SK-N-SH (cell line): ENCODE measurements at regions not wholly inside any gene's neighbourhood (a gene's known extent, or its start where the extent isn't known, plus 50 kb on each side); places are given as distances from the start of the nearest gene placed in this dataset.

ENCODE experiments used
- CTCF ChIA-PET: fragments of 300-600, 350-600 bp; formaldehyde crosslinking; extraction: SDS; loops from one replicate; lab custom pipeline; 2021; lab: Yijun Ruan, JAX
- POLR2A ChIA-PET: fragments of 350-600 bp; sonication (Branson Sonifier 250); formaldehyde crosslinking; extraction: SDS; loops from one replicate; lab custom pipeline; 2020; ENCODE audit warnings: antibody characterized with exemption, inconsistent platforms; lab: Yijun Ruan, JAX
- DNase-seq: peaks from one replicate; pipeline ENCODE4 v3.0.0; 2012
- H2AFZ ChIP-seq: fragments of 200-600 bp; sonication (generic); 2 replicates; pipeline ENCODE4 v1.8.1; 2016; ENCODE audit warnings: antibody characterized with exemption, mild to moderate bottlenecking, low read depth
- H3F3A ChIP-seq: fragments of 200-600 bp; sonication (generic); replicated peaks from 2 replicates; pipeline ENCODE3; 2016; ENCODE audit warnings: antibody characterized with exemption, mild to moderate bottlenecking; ENCODE audit not compliant: insufficient read depth
- H3K27ac ChIP-seq, 2 experiments: fragments of 200-500 bp in 1 of 2; fragments of 200-600 bp in 1 of 2; sonication (Bioruptor generic) in 1 of 2; sonication (generic), shearing (Covaris generic) in 1 of 2; 2 replicates each; pipeline versions ENCODE4 v1.5.1 to v1.6.1; 2014 to 2016; ENCODE audit warnings: low read depth in 2 of 2, inconsistent platforms in 1 of 2, low read length in 1 of 2, mild to moderate bottlenecking in 1 of 2, mixed read lengths in 1 of 2
- H3K27me3 ChIP-seq: fragments of 200-600 bp; sonication (generic), shearing (Covaris generic); 2 replicates; pipeline ENCODE4 v1.6.1; 2016; ENCODE audit warnings: mixed run types; ENCODE audit not compliant: insufficient read depth
- H3K36me3 ChIP-seq, 2 experiments: fragments of 200-500 bp in 1 of 2; fragments of 200-600 bp in 1 of 2; sonication (Bioruptor generic) in 1 of 2; sonication (generic) in 1 of 2; replicated peaks in 1 of 2; 2 replicates each; pipeline versions ENCODE3 to v1.5.1; 2014 to 2016; ENCODE audit warnings: low read length in 1 of 2, mild to moderate bottlenecking in 1 of 2; ENCODE audit not compliant: insufficient read depth in 2 of 2, control insufficient read depth in 1 of 2
- H3K4me1 ChIP-seq, 2 experiments: fragments of 200-500 bp in 1 of 2; fragments of 200-600 bp in 1 of 2; sonication (Bioruptor generic) in 1 of 2; sonication (generic), shearing (Covaris generic) in 1 of 2; 2 replicates each; pipeline versions ENCODE4 v1.5.1 to v1.6.1; 2014 to 2016; ENCODE audit warnings: low read depth in 1 of 2, low read length in 1 of 2, mixed run types in 1 of 2; ENCODE audit not compliant: insufficient read depth in 2 of 2, control insufficient read depth in 1 of 2
- H3K4me2 ChIP-seq: fragments of 200-600 bp; sonication (generic), shearing (Covaris generic); 2 replicates; pipeline ENCODE4 v1.6.1; 2017; ENCODE audit warnings: mixed run types
- H3K4me3 ChIP-seq, 2 experiments: fragments of 200-500 bp in 1 of 2; fragments of 200-600 bp in 1 of 2; sonication (Bioruptor generic) in 1 of 2; sonication (generic), shearing (Covaris generic) in 1 of 2; 2 replicates each; pipeline versions ENCODE4 v1.5.1 to v1.8.1; 2014 to 2016; ENCODE audit warnings: low read depth in 2 of 2, inconsistent platforms in 1 of 2, low read length in 1 of 2, mild to moderate bottlenecking in 1 of 2, mixed read lengths in 1 of 2, moderate library complexity in 1 of 2
- H3K79me2 ChIP-seq: fragments of 200-600 bp; sonication (generic); 2 replicates; pipeline ENCODE4 v1.8.1; 2017; ENCODE audit warnings: mild to moderate bottlenecking; ENCODE audit not compliant: insufficient read depth
- H3K9ac ChIP-seq: fragments of 200-600 bp; sonication (generic); 2 replicates; pipeline ENCODE4 v1.6.1; 2017; ENCODE audit warnings: mixed run types
- H3K9me2 ChIP-seq: fragments of 200-600 bp; sonication (generic); 2 replicates; pipeline ENCODE4 v1.6.1; 2017; ENCODE audit warnings: mixed run types
- H3K9me3 ChIP-seq: fragments of 200-600 bp; sonication (generic); 2 replicates; pipeline ENCODE4 v1.6.1; 2017; ENCODE audit warnings: mixed run types, mild to moderate bottlenecking, moderate library complexity
- H4K20me1 ChIP-seq: fragments of 200-600 bp; sonication (generic); 2 replicates; pipeline ENCODE4 v1.6.1; 2017; ENCODE audit warnings: mild to moderate bottlenecking, mixed run types; ENCODE audit not compliant: insufficient read depth
- CHD2 ChIP-seq: fragments of 150-350 bp; IDR thresholded peaks from 2 replicates; pipeline ENCODE4 v1.6.1; 2018; ENCODE audit warnings: low read length; ENCODE audit not compliant: partially characterized antibody
- EP300 ChIP-seq, 2 experiments: IDR thresholded peaks; 2 replicates each; pipeline versions ENCODE4 v1.4.0 to v1.6.1; 2012; ENCODE audit warnings: borderline replicate concordance in 1 of 2, low read depth in 1 of 2, low read length in 1 of 2
- EZH2phosphoT487 ChIP-seq: fragments of 200-600 bp; sonication (generic); IDR thresholded peaks from 2 replicates; pipeline ENCODE4 v1.6.1; 2017; ENCODE audit warnings: low read depth, mixed run types, mild to moderate bottlenecking, antibody characterized with exemption, moderate library complexity, borderline replicate concordance
- FOSL2 ChIP-seq: IDR thresholded peaks from 2 replicates; pipeline ENCODE4 v1.4.0; 2012; ENCODE audit warnings: low read depth, mild to moderate bottlenecking, moderate library complexity, borderline replicate concordance
- FOXJ3 ChIP-seq: sonication (generic); formaldehyde crosslinking; IDR thresholded peaks from 2 replicates; pipeline ENCODE4 v1.5.1; 2020; ENCODE audit warnings: mild to moderate bottlenecking, missing genetic modification reagents
- FOXM1 ChIP-seq: IDR thresholded peaks from 2 replicates; pipeline ENCODE4 v1.4.0; 2012; ENCODE audit warnings: low read depth, mild to moderate bottlenecking
- MXI1 ChIP-seq: IDR thresholded peaks from 2 replicates; pipeline ENCODE4 v1.6.1; 2012; ENCODE audit warnings: mild to moderate bottlenecking, low read depth, low read length, improper control_type of control experiment
- NFIC ChIP-seq: IDR thresholded peaks from 2 replicates; pipeline ENCODE4 v1.4.0; 2012; ENCODE audit warnings: borderline replicate concordance
- NRF1 ChIP-seq: IDR thresholded peaks from 2 replicates; pipeline ENCODE4 v1.6.1; 2012; ENCODE audit warnings: low read depth, mild to moderate bottlenecking, low read length
- RAD21 ChIP-seq: IDR thresholded peaks from 2 replicates; pipeline ENCODE4 v1.6.1; 2012; ENCODE audit warnings: mild to moderate bottlenecking, low read length
- RFX5 ChIP-seq: IDR thresholded peaks from 2 replicates; pipeline ENCODE4 v1.6.1; 2012; ENCODE audit warnings: mild to moderate bottlenecking, improper control_type of control experiment, low read length
- RXRA ChIP-seq: IDR thresholded peaks from 2 replicates; pipeline ENCODE4 v1.4.0; 2012; ENCODE audit warnings: low read depth, mild to moderate bottlenecking, borderline replicate concordance
- SMC3 ChIP-seq: IDR thresholded peaks from 2 replicates; pipeline ENCODE4 v1.6.1; 2012; ENCODE audit warnings: low read depth, low read length, improper control_type of control experiment
- TCF12 ChIP-seq: IDR thresholded peaks from 2 replicates; pipeline ENCODE4 v1.4.0; 2012
- TEAD4 ChIP-seq: IDR thresholded peaks from 2 replicates; pipeline ENCODE4 v1.4.0; 2012; ENCODE audit warnings: mild to moderate bottlenecking, borderline replicate concordance; ENCODE audit not compliant: insufficient read depth
- YY1 ChIP-seq: IDR thresholded peaks from 2 replicates; pipeline ENCODE4 v1.4.0; 2012; ENCODE audit warnings: low read depth, mild to moderate bottlenecking
- WGBS: methylation state at CpG from one replicate; pipeline ENCODE4 v1.1.6; 2017; ENCODE audit warnings: low lambda C conversion rate; 5-methylcytosine and 5-hydroxymethylcytosine counted together
- TF ChIP-seq, protein P1 (sequence below): IDR thresholded peaks from 2 replicates; pipeline ENCODE4 v1.6.1; 2012; ENCODE audit warnings: mild to moderate bottlenecking, low read depth, low read length, moderate library complexity
- TF ChIP-seq, protein P2 (sequence below): IDR thresholded peaks from 2 replicates; pipeline ENCODE4 v1.4.0; 2012; ENCODE audit warnings: low read depth
- TF ChIP-seq, protein P3 (sequence below): fragments of 150-350 bp; IDR thresholded peaks from 2 replicates; pipeline ENCODE4 v1.6.1; 2016; ENCODE audit warnings: mild to moderate bottlenecking, low read depth, low read length
- TF ChIP-seq, protein P4 (sequence below): fragments of 200-600 bp; sonication (generic); IDR thresholded peaks from 2 replicates; pipeline ENCODE4 v1.6.1; 2017; ENCODE audit warnings: antibody characterized with exemption, mild to moderate bottlenecking, moderate library complexity
- TF ChIP-seq, protein P5 (sequence below): IDR thresholded peaks from 2 replicates; pipeline ENCODE4; 2012

DNA sequence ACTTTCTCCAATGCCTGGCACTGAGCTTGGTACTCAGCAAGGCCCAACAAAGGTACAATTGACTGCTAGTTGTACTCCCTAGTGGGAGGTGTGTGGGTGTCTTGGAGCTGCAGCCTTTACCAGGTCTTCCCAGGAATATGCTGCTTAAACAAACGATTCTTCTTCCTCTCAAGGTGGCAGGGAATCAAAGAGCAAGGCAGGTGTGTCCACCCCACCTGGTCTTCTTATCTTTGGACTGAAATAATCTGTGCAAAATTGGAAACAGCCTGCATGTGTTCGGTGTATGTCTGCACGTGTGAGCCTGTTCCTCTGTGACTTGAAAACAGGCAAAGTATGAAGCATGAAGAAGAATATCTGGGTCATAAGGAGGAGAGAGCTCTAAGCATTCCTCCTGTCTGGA lies 235.3 kb downstream of the PTTG2 start:
- ChIA-PET CTCF (interaction anchor here (4.5 kb wide), 1 partner anchor 16 kb away, joined by 26 read pairs; no protein-coding TSS in a partner anchor), POLR2A (no interaction called here)
- no peaks in the 10 kb centered on the region for H3K9me3 ChIP-seq
- H3K4me2 ChIP-seq, result no peak overlapping the region
- 14% methylated on average over 3 of the region's 3 CpGs for WGBS
- no peak for DNase-seq
- TF ChIP-seq TCF12, result no peak
- TF ChIP-seq FOXJ3 (CRISPR knock-in tag), result no peak
- no peak for TF ChIP-seq NFIC
- TF ChIP-seq TEAD4, result no peak
- TF ChIP-seq FOSL2, result no peak
- TF ChIP-seq SMC3, result no peak
- TF ChIP-seq, protein P1, sequence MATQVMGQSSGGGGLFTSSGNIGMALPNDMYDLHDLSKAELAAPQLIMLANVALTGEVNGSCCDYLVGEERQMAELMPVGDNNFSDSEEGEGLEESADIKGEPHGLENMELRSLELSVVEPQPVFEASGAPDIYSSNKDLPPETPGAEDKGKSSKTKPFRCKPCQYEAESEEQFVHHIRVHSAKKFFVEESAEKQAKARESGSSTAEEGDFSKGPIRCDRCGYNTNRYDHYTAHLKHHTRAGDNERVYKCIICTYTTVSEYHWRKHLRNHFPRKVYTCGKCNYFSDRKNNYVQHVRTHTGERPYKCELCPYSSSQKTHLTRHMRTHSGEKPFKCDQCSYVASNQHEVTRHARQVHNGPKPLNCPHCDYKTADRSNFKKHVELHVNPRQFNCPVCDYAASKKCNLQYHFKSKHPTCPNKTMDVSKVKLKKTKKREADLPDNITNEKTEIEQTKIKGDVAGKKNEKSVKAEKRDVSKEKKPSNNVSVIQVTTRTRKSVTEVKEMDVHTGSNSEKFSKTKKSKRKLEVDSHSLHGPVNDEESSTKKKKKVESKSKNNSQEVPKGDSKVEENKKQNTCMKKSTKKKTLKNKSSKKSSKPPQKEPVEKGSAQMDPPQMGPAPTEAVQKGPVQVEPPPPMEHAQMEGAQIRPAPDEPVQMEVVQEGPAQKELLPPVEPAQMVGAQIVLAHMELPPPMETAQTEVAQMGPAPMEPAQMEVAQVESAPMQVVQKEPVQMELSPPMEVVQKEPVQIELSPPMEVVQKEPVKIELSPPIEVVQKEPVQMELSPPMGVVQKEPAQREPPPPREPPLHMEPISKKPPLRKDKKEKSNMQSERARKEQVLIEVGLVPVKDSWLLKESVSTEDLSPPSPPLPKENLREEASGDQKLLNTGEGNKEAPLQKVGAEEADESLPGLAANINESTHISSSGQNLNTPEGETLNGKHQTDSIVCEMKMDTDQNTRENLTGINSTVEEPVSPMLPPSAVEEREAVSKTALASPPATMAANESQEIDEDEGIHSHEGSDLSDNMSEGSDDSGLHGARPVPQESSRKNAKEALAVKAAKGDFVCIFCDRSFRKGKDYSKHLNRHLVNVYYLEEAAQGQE, result no peak
- TF ChIP-seq EZH2phosphoT487, result no peak
- no peak for TF ChIP-seq RAD21
- TF ChIP-seq EP300 (IDR thresholded peaks at IDR 0.05; ENCODE audit: borderline replicate concordance in 1 of 2, low read depth in 1 of 2, low read length in 1 of 2), result no peak
- no peak for TF ChIP-seq FOXM1
- TF ChIP-seq, protein P2, sequence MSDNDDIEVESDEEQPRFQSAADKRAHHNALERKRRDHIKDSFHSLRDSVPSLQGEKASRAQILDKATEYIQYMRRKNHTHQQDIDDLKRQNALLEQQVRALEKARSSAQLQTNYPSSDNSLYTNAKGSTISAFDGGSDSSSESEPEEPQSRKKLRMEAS, result no peak
- TF ChIP-seq, protein P3, sequence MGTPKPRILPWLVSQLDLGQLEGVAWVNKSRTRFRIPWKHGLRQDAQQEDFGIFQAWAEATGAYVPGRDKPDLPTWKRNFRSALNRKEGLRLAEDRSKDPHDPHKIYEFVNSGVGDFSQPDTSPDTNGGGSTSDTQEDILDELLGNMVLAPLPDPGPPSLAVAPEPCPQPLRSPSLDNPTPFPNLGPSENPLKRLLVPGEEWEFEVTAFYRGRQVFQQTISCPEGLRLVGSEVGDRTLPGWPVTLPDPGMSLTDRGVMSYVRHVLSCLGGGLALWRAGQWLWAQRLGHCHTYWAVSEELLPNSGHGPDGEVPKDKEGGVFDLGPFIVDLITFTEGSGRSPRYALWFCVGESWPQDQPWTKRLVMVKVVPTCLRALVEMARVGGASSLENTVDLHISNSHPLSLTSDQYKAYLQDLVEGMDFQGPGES, result no peak
- H2AFZ ChIP-seq, result no peak overlapping the region
- peaks cover 5 to 7% of the 10 kb centered on the region in 2 experiments; a peak in 2 of 4 replicates for H3K4me1 ChIP-seq
- H3K27me3 ChIP-seq, result peaks cover 4% of the 10 kb centered on the region; the same call in 1 of the 2 replicates
- no peak overlapping the region for H3K27ac ChIP-seq
- H3K9ac ChIP-seq, result no peak overlapping the region
- no peaks in the 10 kb centered on the region for H3K36me3 ChIP-seq
- H3K4me3 ChIP-seq, result no peak overlapping the region
- no peaks in the 10 kb centered on the region for H4K20me1 ChIP-seq
- no peaks in the 10 kb centered on the region for H3F3A ChIP-seq
- no peaks in the 10 kb centered on the region for H3K79me2 ChIP-seq
- H3K9me2 ChIP-seq, result no peaks in the 10 kb centered on the region

DNA sequence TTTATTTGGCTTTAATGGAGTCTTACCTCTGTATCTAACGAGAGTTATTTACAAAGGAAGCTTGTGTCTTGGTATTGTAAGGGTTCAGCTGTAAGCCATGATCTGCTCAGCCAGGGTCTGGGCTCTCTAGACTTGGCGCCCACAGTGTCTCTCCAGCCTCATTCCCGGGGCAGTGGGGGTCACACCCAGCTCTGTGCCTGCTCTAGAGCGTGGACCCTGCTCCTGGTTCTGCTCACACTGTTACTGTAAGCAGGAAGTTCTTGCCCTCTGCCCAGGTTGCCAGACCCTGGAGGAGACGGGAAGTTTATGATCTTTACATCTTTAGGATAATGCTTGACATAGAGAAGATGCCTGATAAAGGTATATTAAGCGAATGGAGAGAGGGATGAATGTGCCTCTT lies 235.7 kb downstream of the PTTG2 start:
- no peaks in the 10 kb centered on the region for H3K79me2 ChIP-seq
- H2AFZ ChIP-seq, result no peak overlapping the region
- H3K9ac ChIP-seq, result no peak overlapping the region
- H4K20me1 ChIP-seq, result no peaks in the 10 kb centered on the region
- no peaks in the 10 kb centered on the region for H3K9me3 ChIP-seq
- H3K4me3 ChIP-seq, result no peak overlapping the region
- no peaks in the 10 kb centered on the region for H3K36me3 ChIP-seq
- no peak overlapping the region for H3K4me2 ChIP-seq
- H3F3A ChIP-seq, result no peaks in the 10 kb centered on the region
- 51% methylated on average over 4 of the region's 6 CpGs for WGBS
- no peaks in the 10 kb centered on the region for H3K9me2 ChIP-seq
- H3K4me1 ChIP-seq, result peaks cover 2 to 3% of the 10 kb centered on the region in 2 experiments; a peak in 2 of 4 replicates
- H3K27me3 ChIP-seq, result peaks cover 9% of the 10 kb centered on the region; the same call in 1 of the 2 replicates
- no peak overlapping the region for H3K27ac ChIP-seq
- CTCF ChIA-PET, result interaction anchor here (4.5 kb wide), 1 partner anchor 16 kb away, joined by 26 read pairs; no protein-coding TSS in a partner anchor
- POLR2A ChIA-PET, result no interaction called here
- DNase-seq, result no peak
- no peak for TF ChIP-seq YY1
- TF ChIP-seq EP300 (IDR thresholded peaks at IDR 0.05; ENCODE audit: borderline replicate concordance in 1 of 2, low read depth in 1 of 2, low read length in 1 of 2), result no peak
- no peak for TF ChIP-seq NRF1
- no peak for TF ChIP-seq RFX5
- TF ChIP-seq, protein P2, result no peak
- no peak for TF ChIP-seq RXRA
- no peak for TF ChIP-seq CHD2
- TF ChIP-seq, protein P4, sequence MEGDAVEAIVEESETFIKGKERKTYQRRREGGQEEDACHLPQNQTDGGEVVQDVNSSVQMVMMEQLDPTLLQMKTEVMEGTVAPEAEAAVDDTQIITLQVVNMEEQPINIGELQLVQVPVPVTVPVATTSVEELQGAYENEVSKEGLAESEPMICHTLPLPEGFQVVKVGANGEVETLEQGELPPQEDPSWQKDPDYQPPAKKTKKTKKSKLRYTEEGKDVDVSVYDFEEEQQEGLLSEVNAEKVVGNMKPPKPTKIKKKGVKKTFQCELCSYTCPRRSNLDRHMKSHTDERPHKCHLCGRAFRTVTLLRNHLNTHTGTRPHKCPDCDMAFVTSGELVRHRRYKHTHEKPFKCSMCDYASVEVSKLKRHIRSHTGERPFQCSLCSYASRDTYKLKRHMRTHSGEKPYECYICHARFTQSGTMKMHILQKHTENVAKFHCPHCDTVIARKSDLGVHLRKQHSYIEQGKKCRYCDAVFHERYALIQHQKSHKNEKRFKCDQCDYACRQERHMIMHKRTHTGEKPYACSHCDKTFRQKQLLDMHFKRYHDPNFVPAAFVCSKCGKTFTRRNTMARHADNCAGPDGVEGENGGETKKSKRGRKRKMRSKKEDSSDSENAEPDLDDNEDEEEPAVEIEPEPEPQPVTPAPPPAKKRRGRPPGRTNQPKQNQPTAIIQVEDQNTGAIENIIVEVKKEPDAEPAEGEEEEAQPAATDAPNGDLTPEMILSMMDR, result no peak
- TF ChIP-seq MXI1, result no peak
- no peak for TF ChIP-seq SMC3
- TF ChIP-seq, protein P5, sequence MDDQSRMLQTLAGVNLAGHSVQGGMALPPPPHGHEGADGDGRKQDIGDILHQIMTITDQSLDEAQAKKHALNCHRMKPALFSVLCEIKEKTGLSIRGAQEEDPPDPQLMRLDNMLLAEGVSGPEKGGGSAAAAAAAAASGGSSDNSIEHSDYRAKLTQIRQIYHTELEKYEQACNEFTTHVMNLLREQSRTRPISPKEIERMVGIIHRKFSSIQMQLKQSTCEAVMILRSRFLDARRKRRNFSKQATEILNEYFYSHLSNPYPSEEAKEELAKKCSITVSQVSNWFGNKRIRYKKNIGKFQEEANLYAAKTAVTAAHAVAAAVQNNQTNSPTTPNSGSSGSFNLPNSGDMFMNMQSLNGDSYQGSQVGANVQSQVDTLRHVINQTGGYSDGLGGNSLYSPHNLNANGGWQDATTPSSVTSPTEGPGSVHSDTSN, result no peak
